PC-3 (cell line): ENCODE measurements at regions not wholly inside any gene's neighbourhood (a gene's known extent, or its start where the extent isn't known, plus 50 kb on each side); places are given as distances from the start of the nearest gene placed in this dataset.

Experiments used
- CTCF ChIP-seq: fragments of 300-600 bp; sonication (generic); conservative IDR thresholded peaks from 2 replicates; pipeline ENCODE4 v1.5.1; 2017; ENCODE audit warnings: antibody characterized with exemption, low read depth, mild to moderate bottlenecking, low read length
- EZH2 ChIP-seq: fragments of 300-600 bp; sonication (generic); IDR thresholded peaks from one replicate; pipeline ENCODE4 v1.6.1; 2017; ENCODE audit warnings: antibody characterized with exemption, mild to moderate bottlenecking, low read length; ENCODE audit not compliant: unreplicated experiment
- EZH2phosphoT487 ChIP-seq: fragments of 300-600 bp; sonication (generic); IDR thresholded peaks from 2 replicates; pipeline ENCODE4 v1.6.1; 2018; ENCODE audit warnings: mild to moderate bottlenecking, antibody characterized with exemption, low read length, borderline replicate concordance

DNA sequence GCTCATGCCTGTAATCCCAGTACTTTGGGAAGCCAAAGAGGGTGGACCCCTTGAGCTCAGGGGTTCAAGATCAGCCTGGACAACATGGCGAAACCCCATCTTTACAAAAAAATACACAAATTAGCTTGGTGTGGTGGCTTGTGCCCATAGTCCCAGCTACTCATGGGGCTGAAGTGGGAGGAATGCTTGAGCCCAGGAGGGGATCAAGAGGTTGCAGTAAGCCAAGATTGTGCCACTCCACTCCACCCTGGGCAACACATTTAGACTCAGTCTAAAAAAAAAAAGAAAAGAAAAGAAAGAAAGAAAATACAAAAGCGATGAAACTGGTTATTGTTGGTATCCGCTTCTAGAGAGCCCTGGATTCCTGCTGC lies 597.4 kb downstream of the UQCRFS1 start:
- TF ChIP-seq CTCF (no peak), EZH2 (no peak), EZH2phosphoT487 (no peak)
